Mucosa of rectum (tissue), 2 donors: ENCODE measurements at regions not wholly inside any gene's neighbourhood (a gene's known extent, or its start where the extent isn't known, plus 50 kb on each side); places are given as distances from the start of the nearest gene placed in this dataset.

Source experiments
- H3K27ac ChIP-seq, 2 donors: one replicate each; pipeline ENCODE4 v1.7.0; 2013; ENCODE audit warnings: inconsistent platforms in 2 of 2, low read depth in 2 of 2, low read length in 2 of 2
- H3K27me3 ChIP-seq, 2 donors: one replicate each; pipeline ENCODE4 v1.7.0; 2013; ENCODE audit warnings: low read length in 2 of 2; ENCODE audit not compliant: control insufficient read depth in 2 of 2, insufficient read depth in 2 of 2
- H3K36me3 ChIP-seq, 2 donors: one replicate each; pipeline ENCODE4 v1.7.0; 2013; ENCODE audit warnings: low read length in 2 of 2; ENCODE audit not compliant: control insufficient read depth in 2 of 2, insufficient read depth in 2 of 2
- H3K4me1 ChIP-seq, 2 donors: one replicate each; pipeline ENCODE4 v1.7.0; 2013; ENCODE audit warnings: low read length in 2 of 2, mild to moderate bottlenecking in 1 of 2; ENCODE audit not compliant: control insufficient read depth in 2 of 2, insufficient read depth in 2 of 2
- H3K4me3 ChIP-seq, 2 donors: one replicate each; pipeline ENCODE4 v1.7.0; 2013; ENCODE audit warnings: low read length in 2 of 2
- H3K9ac ChIP-seq, 2 donors: one replicate each; pipeline ENCODE4 v1.7.0; 2013; ENCODE audit warnings: low read length in 2 of 2, low read depth in 1 of 2, mild to moderate bottlenecking in 1 of 2
- H3K9me3 ChIP-seq, 2 donors: one replicate each; pipeline ENCODE4 v1.7.0; 2013; ENCODE audit warnings: low read length in 2 of 2; ENCODE audit not compliant: control insufficient read depth in 2 of 2
- donor health status: healthy.
- donor health status: Normal muscosa, but diverticular disease.

DNA sequence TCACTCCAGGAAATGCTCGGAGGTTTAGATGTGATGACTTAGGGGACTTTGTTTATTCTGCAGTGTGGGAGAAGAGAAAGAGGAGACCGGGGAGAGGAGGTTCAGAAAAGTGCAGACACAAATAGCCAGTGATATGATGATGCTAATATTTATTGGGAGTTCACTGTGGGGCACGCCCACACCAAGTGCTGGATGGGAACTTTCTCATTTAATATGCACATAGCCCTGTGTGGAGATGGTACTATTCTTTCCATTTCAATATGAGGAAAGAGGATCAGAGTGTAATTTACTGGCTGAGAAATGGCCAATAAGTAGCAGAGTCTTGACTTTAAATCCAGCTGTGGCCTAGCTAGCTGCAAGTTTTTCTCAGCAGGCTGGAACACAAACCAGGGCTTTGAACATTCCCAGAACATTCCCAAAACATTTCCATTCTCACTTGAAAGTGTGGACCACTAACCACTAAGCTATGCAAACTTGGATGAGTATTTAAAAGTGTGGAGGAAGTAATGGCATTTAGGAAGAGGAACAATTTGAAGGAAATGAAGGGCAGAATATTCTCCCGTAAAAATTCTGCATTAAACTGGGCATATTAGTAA is 231.7 kb downstream of the HS3ST1 start:
- H3K4me3 ChIP-seq: no peak overlapping the region
- H3K9ac ChIP-seq: no peak overlapping the region
- no peaks in the 10 kb centered on the region for H3K27me3 ChIP-seq
- no peaks in the 10 kb centered on the region for H3K36me3 ChIP-seq
- no peaks in the 10 kb centered on the region for H3K4me1 ChIP-seq
- H3K9me3 ChIP-seq: no peaks in the 10 kb centered on the region
- no peak overlapping the region for H3K27ac ChIP-seq

- no peak overlapping the region for H3K9ac ChIP-seq
- no peaks in the 10 kb centered on the region for H3K4me1 ChIP-seq
- H3K27me3 ChIP-seq: no peaks in the 10 kb centered on the region
Observed at GRCh38 chr4:11194431-11194830, 234.3 kb downstream of the HS3ST1 start.

GRCh38 chr4:11189756-11190155 is 238.9 kb downstream of the HS3ST1 start:
- Histone ChIP-seq H3K36me3 (no peaks in the 10 kb centered on the region), H3K9me3 (no peaks in the 10 kb centered on the region), H3K9ac (no peak overlapping the region), H3K4me3 (no peak overlapping the region), H3K27me3 (no peaks in the 10 kb centered on the region), H3K4me1 (no peaks in the 10 kb centered on the region), H3K27ac (no peak overlapping the region)

More at GRCh38 chr4:11194431-11194830, 234.3 kb downstream of the HS3ST1 start:
- Histone ChIP-seq H3K9me3 (no peaks in the 10 kb centered on the region), H3K27ac (no peak overlapping the region), H3K36me3 (no peaks in the 10 kb centered on the region), H3K4me3 (no peak overlapping the region)

- Histone ChIP-seq H3K4me3 (no peak overlapping the region), H3K9ac (no peak overlapping the region), H3K27me3 (no peaks in the 10 kb centered on the region), H3K36me3 (no peaks in the 10 kb centered on the region), H3K27ac (no peak overlapping the region), H3K9me3 (no peaks in the 10 kb centered on the region), H3K4me1 (no peaks in the 10 kb centered on the region)
Observed at GRCh38 chr4:11183356-11183740, 245.3 kb downstream of the HS3ST1 start.

- Histone ChIP-seq H3K9ac (no peak overlapping the region), H3K4me3 (no peak overlapping the region), H3K27me3 (no peaks in the 10 kb centered on the region), H3K9me3 (no peaks in the 10 kb centered on the region), H3K4me1 (no peaks in the 10 kb centered on the region), H3K27ac (no peak overlapping the region), H3K36me3 (no peaks in the 10 kb centered on the region)
Observed at GRCh38 chr4:11182586-11183355, 245.9 kb downstream of the HS3ST1 start.

GRCh38 chr4:11182031-11182430 is 246.7 kb downstream of the HS3ST1 start:
- H3K4me3 ChIP-seq: no peak overlapping the region
- H3K4me1 ChIP-seq: no peaks in the 10 kb centered on the region
- H3K9ac ChIP-seq: no peak overlapping the region
- H3K27me3 ChIP-seq: no peaks in the 10 kb centered on the region
- H3K9me3 ChIP-seq: no peaks in the 10 kb centered on the region
- H3K36me3 ChIP-seq: no peaks in the 10 kb centered on the region
- no peak overlapping the region for H3K27ac ChIP-seq

DNA sequence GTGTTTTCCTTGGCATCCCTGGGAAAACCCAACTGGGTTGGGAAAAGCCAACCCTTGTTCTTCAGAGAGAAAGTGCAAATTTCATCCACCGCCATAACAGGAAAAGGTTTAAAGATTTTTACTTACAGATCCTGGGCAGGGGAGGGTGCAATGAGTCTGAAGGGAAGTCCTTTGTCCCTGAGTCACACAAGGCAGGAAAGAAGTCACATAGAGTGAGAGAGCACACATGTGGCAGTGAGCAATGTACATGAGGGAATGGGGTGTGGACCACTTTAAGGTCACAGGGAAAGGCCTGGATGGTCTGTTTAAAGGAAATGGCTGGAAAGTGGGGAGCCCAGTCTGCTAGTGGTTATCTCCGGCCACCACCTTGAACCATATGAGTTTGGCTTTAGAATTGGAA is 248.9 kb downstream of the HS3ST1 start:
- Histone ChIP-seq H3K4me1 (no peaks in the 10 kb centered on the region), H3K9me3 (no peaks in the 10 kb centered on the region), H3K27ac (no peak overlapping the region), H3K27me3 (no peaks in the 10 kb centered on the region), H3K4me3 (no peak overlapping the region), H3K9ac (no peak overlapping the region), H3K36me3 (no peaks in the 10 kb centered on the region)

- H3K27me3 ChIP-seq: no peaks in the 10 kb centered on the region
- H3K4me3 ChIP-seq: no peak overlapping the region
- no peak overlapping the region for H3K27ac ChIP-seq
- no peaks in the 10 kb centered on the region for H3K36me3 ChIP-seq
- no peak overlapping the region for H3K9ac ChIP-seq
- H3K9me3 ChIP-seq: no peaks in the 10 kb centered on the region
- H3K4me1 ChIP-seq: no peaks in the 10 kb centered on the region
Observed at GRCh38 chr4:11178433-11178832, 250.3 kb downstream of the HS3ST1 start.

DNA sequence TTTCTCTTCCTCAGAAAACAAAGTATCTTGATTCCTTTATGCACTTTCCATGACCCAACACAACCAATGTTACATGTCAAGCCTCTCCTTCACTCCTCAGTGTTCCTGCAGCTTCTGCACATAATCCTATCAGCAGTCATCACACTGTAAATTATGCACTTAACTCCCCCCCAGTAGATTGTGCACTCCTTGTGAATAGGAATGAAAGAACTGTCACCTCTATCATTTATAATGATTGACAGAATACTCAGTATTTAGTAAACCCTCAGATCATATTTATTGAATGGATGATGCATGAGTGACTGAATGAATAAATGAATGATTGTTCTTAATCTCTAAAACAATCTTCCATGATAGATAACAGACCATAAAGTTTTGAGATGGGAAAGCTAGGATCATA is 253.3 kb downstream of the HS3ST1 start:
- Histone ChIP-seq H3K9me3 (no peaks in the 10 kb centered on the region), H3K27me3 (no peaks in the 10 kb centered on the region), H3K4me3 (no peak overlapping the region), H3K27ac (no peak overlapping the region), H3K9ac (no peak overlapping the region), H3K36me3 (no peaks in the 10 kb centered on the region), H3K4me1 (no peaks in the 10 kb centered on the region)

DNA sequence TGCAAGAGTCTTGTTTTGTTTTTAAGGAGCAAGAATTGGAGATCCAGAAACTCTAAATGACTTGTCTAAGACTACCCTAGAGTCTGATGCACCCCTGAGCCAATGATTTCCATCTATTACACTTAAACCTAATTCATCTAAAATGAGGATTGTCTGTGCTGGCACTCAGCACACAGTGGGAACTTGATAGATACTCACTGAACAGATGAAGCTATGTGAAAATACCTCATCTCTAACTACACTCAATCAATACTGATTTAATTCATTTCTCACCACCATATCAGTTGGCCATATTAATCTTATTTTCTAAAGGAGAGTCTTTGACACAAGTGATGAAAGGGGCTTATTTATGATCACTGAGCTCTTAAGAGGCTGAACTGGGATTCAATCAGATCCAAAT is 262.1 kb downstream of the HS3ST1 start:
- Histone ChIP-seq H3K36me3 (no peaks in the 10 kb centered on the region), H3K4me1 (no peaks in the 10 kb centered on the region), H3K27ac (no peak overlapping the region), H3K27me3 (no peaks in the 10 kb centered on the region), H3K9me3 (no peaks in the 10 kb centered on the region), H3K4me3 (no peak overlapping the region), H3K9ac (no peak overlapping the region)
